ENCODE measurements at regions not wholly inside any gene's neighbourhood (a gene's known extent, or its start where the extent isn't known, plus 50 kb on each side); places are given as distances from the start of the nearest gene placed in this dataset.

DNA sequence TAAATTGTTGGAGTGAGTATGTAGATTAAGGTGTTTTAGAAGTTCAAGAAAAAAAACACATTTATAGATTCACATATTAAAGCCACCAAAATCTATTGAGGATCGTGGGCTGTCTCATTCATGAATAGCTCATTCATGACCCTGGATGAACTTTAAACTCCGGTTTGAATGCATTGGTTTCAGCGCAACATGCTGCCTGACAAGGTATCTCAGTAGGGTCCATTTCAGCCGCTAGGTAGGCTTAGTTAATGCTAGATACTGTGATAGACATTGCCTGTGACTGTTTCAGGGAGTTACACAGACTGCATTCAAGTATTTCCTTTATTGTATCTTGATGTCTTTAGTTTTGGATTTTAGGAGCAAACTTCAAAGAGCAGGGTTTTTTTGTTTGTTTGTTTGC is 140.5 kb upstream of the POGK start:
- TF ChIP-seq EZH2phosphoT487 (IDR thresholded peaks at IDR 0.05; ENCODE audit: insufficient read depth, low read depth) (no peak), EZH2 (IDR thresholded peaks at IDR 0.05; ENCODE audit: insufficient read depth, poor library complexity, severe bottlenecking) (no peak)

Measured in GM23248 (cell line).